GM12891 (cell line): ENCODE measurements at regions not wholly inside any gene's neighbourhood (a gene's known extent, or its start where the extent isn't known, plus 50 kb on each side); places are given as distances from the start of the nearest gene placed in this dataset.
A peak's percentile ranks its signal among the peaks of the same experiment; 100 is the strongest.

Experiments used
- DNase-seq: peaks from one replicate; pipeline ENCODE4 v3.0.0; 2011; ENCODE audit warnings: low spot score; ENCODE audit not compliant: insufficient read length
- FAIRE-seq: peaks from 2 replicates; lab custom pipeline; 2011; peaks lifted over from hg19 to GRCh38; lab: Jason Lieb, UNC
- PAX5 ChIP-seq: IDR thresholded peaks from 2 replicates; pipeline ENCODE4 v1.6.1; 2011; ENCODE audit warnings: low read length, moderate library complexity, mild to moderate bottlenecking; ENCODE audit not compliant: insufficient read depth, severe bottlenecking
- POLR2A ChIP-seq: IDR thresholded peaks from 2 replicates; pipeline ENCODE4 v1.6.1; 2011; ENCODE audit warnings: low read depth, low read length, control low read depth
- POLR2AphosphoS5 ChIP-seq: IDR thresholded peaks from 2 replicates; pipeline ENCODE4 v1.6.1; 2011; ENCODE audit warnings: low read depth, low read length, control low read depth
- POU2F2 ChIP-seq: IDR thresholded peaks from 2 replicates; pipeline ENCODE4 v1.6.1; 2011; ENCODE audit warnings: low read depth, mild to moderate bottlenecking, control low read depth, low read length, moderate library complexity
- SPI1 ChIP-seq: IDR thresholded peaks from 2 replicates; pipeline ENCODE4 v1.6.1; 2011; ENCODE audit warnings: low read depth, low read length, control low read depth
- TAF1 ChIP-seq: IDR thresholded peaks from 2 replicates; pipeline ENCODE4 v1.6.1; 2011; ENCODE audit warnings: low read depth, low read length, control low read depth

DNA sequence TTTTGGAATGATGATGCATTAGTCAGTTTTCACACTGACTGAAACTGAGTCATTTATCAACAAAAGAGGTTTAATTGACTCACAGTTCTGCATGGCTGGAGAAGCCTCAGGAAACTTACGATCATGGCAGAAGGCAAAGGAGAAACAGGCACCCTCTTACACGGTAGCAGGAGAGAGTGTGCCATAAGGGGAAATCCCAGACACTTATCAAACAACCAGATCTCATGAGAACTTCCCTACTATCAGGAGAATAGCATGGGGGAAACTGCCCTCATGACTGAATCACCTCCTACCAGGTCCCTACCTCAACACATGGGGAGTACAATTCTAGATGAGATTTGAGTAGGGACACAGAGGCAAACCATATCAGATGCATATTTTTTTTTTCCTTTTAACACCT, 504.5 kb upstream of the VRK2 start:
- DNase-seq (no peak), FAIRE-seq (no peak)
- no peak for TF ChIP-seq PAX5
- no peak for TF ChIP-seq POLR2A
- no peak for TF ChIP-seq SPI1
- TF ChIP-seq TAF1, result no peak
- no peak for TF ChIP-seq POLR2AphosphoS5
- TF ChIP-seq POU2F2, result no peak

DNA sequence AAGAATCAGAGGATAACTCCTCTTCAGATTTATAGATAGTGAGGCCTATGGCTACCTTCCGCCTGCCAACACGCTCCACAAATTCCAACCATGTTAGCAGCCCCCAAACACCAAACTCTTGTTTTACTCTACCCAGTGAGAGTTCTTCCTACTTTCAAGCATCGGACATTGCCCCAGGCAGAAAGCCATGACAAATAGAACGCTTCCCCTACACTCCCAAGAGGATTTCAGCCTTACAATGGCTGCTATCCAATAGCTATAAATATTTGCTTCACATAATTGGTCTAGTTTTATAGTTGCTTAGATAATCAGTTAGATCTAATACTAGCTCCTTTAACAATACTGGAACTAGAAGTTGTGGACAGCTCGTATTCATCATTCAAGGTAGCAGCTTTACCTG, 503.4 kb upstream of the VRK2 start:
- DNase-seq, result no peak
- no peak for FAIRE-seq
- TF ChIP-seq TAF1 (no peak), PAX5 (no peak), POU2F2 (no peak), POLR2AphosphoS5 (no peak), POLR2A (no peak), SPI1 (no peak)

DNA sequence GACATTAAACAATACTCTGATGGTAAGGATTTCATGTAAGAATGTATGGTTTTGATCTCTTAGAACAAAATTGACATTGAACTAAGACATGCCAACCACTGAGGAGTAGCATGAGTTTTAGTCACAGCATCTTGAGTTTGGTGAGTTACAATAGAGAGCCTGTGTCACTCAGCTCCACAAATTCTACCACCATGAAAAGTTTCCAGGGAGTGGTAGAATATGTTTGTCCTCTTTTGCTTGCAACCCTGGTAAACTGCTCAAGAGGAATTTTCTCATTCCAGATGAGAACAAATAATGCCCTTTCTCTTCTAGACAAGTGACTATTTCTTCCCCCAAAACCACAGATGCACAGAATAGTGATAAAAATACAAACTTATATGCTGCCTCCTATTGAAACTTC, 502.0 kb upstream of the VRK2 start:
- no peak for FAIRE-seq
- TF ChIP-seq POLR2A (no peak), POLR2AphosphoS5 (no peak), SPI1 (no peak), POU2F2 (no peak), TAF1 (no peak), PAX5 (no peak)
- no peak for DNase-seq

DNA sequence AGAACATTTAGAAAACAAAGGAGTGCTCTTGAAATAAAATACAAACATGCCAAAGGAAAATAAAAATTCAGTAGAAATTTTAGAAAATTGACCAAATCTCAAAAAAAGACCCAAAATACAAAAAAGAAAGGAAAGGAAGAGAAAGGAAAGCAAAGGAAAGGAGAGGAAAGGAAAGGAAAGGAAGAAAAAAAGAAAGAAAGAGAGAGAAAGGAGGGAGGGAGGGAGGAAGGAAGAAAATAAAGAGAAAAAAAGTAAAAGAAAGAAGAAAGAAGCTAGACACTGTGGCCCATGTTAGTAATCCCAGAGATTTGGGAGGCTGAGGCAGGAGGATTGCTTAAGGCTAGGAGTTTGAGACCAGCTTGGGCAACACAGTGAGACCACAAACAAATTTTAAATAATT, 500.1 kb upstream of the VRK2 start:
- TF ChIP-seq POLR2A (no peak), SPI1 (no peak), POU2F2 (no peak), POLR2AphosphoS5 (no peak), PAX5 (no peak), TAF1 (no peak)
- no peak for DNase-seq
- no peak for FAIRE-seq

DNA sequence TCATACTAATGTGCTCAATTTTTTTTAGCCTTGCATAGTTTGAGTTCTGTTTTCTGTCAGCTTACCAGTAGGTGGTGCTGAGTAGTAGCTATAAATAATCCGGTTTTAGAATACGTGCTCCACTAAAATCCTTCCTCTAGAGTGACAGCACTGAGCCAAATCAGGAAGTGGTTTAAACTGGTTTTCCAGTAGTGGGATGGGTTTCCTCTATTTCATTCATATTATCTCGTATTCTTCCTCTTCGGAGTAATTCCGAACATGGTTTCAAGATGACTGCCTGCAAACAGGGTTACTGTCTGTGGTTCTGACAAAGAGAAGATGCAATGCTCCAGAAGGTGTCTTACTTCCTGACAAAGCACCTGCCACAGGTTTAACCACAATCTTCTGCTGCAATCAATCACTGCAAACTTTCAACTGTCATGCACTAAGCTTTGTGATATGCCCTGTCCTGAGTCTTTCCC, 496.9 kb upstream of the VRK2 start:
- DNase-seq (no peak), FAIRE-seq (peak; percentile 62)
- TF ChIP-seq POU2F2, result no peak
- peak; percentile 55; the same call in 1 of the 2 replicates for TF ChIP-seq SPI1

DNA sequence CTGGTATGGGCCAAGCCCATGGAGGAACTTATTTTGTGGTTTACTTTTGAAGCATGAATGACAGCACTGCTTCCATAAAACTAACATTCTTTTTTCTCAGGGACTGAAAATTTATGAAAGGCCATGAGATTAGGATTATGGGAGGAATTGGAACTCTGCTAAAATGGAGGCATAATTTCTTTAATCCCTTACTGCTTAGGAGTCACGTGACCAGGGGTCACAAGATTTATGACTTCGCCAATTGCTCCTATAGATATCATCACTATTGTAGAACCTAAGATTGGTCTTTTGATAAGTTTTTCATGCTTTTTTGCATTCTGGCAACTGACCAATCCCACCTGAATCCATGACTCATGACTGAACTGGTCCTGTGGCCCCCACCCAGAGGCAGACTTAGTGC, 495.7 kb upstream of the VRK2 start:
- FAIRE-seq (no peak), DNase-seq (no peak)
- TF ChIP-seq POLR2A (no peak), TAF1 (no peak), PAX5 (no peak), POU2F2 (no peak), POLR2AphosphoS5 (no peak)

DNA sequence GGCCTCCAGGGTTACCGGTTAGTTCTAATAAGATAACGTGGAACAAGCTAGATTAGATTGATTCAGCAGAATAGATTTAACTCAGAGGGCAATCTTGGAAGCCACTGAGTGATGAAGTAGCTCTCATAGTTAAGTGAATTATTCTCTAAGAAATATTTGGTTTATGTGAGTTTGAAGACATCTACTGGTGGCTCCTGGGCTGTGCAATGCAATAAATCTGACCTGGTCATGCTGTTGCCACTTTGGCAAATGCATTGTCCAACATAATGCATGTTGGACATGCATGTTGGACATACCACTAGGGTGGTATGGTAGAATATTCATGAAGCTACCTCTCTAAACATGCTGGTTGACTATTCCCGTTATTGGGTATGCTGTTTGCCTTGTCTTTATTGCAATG, 493.7 kb upstream of the VRK2 start:
- DNase-seq (no peak), FAIRE-seq (no peak)
- TF ChIP-seq PAX5 (no peak), POLR2AphosphoS5 (no peak)

DNA sequence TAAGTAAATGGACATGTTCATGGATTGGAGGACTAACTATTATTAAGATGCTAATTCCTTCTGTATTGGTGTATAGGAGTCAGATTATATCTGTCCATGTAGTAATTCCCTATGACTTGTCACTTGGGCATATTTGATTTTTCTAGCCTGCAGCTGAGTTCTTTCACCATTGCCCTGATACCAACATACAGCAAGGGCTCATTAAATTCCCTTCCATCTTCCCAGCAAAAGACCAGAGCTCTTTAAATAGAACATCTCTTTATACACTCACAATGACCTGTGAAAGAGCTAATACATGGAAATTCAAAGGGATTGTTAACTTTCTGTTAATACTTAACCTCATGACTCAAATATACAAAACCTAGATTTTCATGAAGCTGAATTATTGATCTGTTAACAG, 492.3 kb upstream of the VRK2 start:
- TF ChIP-seq TAF1, result no peak
- TF ChIP-seq SPI1, result no peak
- no peak for TF ChIP-seq POLR2AphosphoS5
- TF ChIP-seq POLR2A, result no peak
- TF ChIP-seq PAX5, result no peak
- TF ChIP-seq POU2F2, result no peak
- FAIRE-seq (no peak), DNase-seq (no peak)

DNA sequence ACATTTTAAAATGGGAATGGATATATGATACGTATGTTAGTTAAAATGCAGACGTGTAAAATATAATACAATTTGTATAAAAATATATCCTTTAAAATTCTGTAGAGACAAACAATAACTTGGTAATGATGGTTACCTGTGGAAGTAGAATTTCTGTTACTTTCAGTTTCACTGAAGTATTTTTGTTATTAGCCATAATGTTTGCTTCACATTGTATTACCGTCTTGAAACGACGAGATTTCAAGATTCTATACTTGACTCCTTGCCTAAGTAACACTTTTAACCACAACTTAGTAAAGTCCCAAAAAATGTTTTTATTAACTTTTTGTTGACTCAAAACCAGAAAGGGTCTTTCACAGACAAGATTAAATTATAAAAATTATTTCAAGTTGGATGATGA, 488.3 kb upstream of the VRK2 start:
- FAIRE-seq, result no peak
- no peak for DNase-seq
- TF ChIP-seq POLR2AphosphoS5 (no peak), SPI1 (no peak), POU2F2 (no peak), PAX5 (no peak), TAF1 (no peak), POLR2A (no peak)

DNA sequence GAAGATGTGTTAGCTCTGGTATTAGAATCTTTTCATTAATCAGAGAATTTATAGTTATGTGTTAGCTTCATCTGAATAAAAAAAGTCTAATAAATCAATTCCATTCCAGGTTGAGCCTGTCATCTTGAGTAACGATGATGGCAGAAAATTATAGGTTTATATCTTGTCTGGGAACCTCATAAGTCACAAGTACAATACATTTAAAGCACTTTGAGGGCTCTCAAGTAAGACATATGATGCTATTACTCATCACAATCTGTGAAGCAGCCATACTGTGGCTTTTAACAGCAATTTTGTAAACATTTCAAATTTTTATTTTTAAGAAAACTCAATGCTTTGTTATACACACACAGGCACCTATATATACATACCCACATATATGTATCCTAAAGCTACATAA, 484.1 kb upstream of the VRK2 start:
- TF ChIP-seq PAX5, result no peak
- no peak for TF ChIP-seq SPI1
- TF ChIP-seq POLR2A, result no peak
- TF ChIP-seq TAF1, result no peak
- no peak for TF ChIP-seq POU2F2
- TF ChIP-seq POLR2AphosphoS5, result no peak
- FAIRE-seq, result no peak
- DNase-seq, result no peak

DNA sequence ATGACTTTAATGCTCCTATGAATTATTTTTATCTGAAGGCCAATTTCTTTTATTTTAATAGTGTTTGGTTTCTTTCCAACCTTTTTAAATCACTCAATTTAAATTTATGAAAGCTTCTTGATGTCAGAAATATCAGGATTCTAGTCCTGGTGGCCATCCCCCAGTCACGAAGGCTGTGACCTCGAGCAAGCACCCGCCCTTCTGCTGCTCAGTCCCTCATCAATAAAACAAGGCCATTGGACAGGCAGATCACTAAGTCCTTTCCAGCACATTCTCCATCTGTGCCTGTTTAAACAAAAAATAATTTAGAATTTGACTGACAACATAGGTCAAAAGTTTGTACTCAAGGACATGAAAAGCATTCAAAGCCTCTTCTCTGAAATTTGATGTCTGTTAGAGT, 483.6 kb upstream of the VRK2 start:
- no peak for TF ChIP-seq POLR2AphosphoS5
- TF ChIP-seq PAX5, result no peak
- no peak for TF ChIP-seq POU2F2
- no peak for TF ChIP-seq TAF1
- TF ChIP-seq SPI1, result no peak
- TF ChIP-seq POLR2A, result no peak
- DNase-seq (no peak), FAIRE-seq (no peak)

DNA sequence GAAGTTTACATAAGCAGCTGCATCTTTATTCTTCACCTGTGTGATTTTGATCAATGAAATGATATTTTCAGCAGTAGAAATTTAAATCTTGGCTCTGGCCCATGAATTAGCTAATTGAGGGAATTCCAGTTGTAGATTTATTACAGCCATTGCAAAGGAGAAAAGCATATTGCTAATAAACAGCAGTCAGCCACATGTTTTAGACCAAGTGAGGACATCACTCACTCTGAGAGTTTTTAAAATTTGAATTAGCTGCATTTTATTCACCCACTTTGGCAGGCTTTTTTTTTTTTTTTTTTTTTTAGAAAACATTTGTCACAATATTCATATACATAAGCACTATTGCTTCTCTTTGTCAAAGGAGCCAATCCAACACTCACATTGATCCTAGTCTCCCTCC, 479.4 kb upstream of the VRK2 start:
- TF ChIP-seq TAF1, result no peak
- no peak for DNase-seq
- no peak for FAIRE-seq
